ENCODE measurements at regions not wholly inside any gene's neighbourhood (a gene's known extent, or its start where the extent isn't known, plus 50 kb on each side); places are given as distances from the start of the nearest gene placed in this dataset.

DNA sequence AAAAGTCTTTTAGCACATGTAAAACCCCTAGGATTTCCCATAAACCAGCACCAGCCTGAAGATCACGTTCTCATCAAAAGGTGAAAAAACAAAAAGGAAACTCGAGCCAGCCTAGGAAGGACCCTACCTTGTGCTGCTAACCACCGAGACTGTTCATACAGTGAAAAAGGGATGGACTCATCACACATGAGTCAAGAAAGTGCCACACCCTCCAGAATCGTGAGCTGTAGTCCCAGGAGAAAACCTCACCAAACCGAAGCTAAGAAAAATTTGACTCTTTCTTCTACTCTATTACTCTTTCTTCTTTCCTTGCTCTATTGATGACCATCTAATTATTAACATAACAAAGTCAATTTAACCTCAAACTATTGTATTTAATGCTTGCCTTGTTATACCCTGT, 124.8 kb upstream of the USP9Y start:
- TF ChIP-seq POLR2AphosphoS5 (IDR thresholded peaks at IDR 0.05), result no peak
- no peak for TF ChIP-seq POLR2A (IDR thresholded peaks at IDR 0.05)
